ENCODE measurements at regions not wholly inside any gene's neighbourhood (a gene's known extent, or its start where the extent isn't known, plus 50 kb on each side); places are given as distances from the start of the nearest gene placed in this dataset.
A peak's percentile ranks its signal among the peaks of the same experiment; 100 is the strongest.

DNA sequence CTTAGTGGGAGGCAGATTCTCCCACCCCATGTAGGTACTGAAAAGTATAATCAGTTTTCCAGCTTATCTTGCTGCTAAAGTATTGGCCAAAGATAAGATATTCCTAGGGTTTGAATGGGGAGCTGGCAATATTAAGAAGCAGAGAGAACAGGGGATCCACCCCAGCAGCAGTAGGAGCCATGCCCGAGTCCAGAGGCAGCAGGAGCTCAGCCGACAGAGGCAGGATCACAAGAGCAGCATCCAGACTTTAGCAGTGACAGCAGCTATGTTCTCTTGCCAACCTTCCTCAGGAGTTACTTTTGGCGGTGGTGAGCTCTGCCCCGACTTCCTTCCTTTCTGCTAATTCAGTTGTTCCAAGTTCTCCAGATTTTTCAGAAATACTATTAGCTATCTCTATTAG is 224.5 kb downstream of the GADD45G start:
- Histone ChIP-seq H3K9me3 (ENCODE audit: control insufficient read depth in 4 of 4, insufficient read depth in 3 of 4, low read length in 3 of 4) (peaks cover 0 to 2% (median 0%) of the 10 kb centered on the region in 4 donors), H3K27ac (ENCODE audit: low read depth in 1 of 2, low read length in 1 of 2) (no peak overlapping the region), H3K36me3 (ENCODE audit: control insufficient read depth in 4 of 4, insufficient read depth in 4 of 4, low read length in 4 of 4) (no peaks in the 10 kb centered on the region), H3K4me1 (ENCODE audit: control insufficient read depth in 5 of 5, insufficient read depth in 5 of 5, low read length in 5 of 5) (no peaks in the 10 kb centered on the region), H3K9ac (ENCODE audit: insufficient read depth in 1 of 2, low read length in 2 of 2) (no peak overlapping the region), H3K27me3 (ENCODE audit: control insufficient read depth in 3 of 3, insufficient read depth in 3 of 3, low read length in 2 of 3) (no peaks in the 10 kb centered on the region), H3K4me3 (no peak overlapping the region)
- TF ChIP-seq, protein P1, sequence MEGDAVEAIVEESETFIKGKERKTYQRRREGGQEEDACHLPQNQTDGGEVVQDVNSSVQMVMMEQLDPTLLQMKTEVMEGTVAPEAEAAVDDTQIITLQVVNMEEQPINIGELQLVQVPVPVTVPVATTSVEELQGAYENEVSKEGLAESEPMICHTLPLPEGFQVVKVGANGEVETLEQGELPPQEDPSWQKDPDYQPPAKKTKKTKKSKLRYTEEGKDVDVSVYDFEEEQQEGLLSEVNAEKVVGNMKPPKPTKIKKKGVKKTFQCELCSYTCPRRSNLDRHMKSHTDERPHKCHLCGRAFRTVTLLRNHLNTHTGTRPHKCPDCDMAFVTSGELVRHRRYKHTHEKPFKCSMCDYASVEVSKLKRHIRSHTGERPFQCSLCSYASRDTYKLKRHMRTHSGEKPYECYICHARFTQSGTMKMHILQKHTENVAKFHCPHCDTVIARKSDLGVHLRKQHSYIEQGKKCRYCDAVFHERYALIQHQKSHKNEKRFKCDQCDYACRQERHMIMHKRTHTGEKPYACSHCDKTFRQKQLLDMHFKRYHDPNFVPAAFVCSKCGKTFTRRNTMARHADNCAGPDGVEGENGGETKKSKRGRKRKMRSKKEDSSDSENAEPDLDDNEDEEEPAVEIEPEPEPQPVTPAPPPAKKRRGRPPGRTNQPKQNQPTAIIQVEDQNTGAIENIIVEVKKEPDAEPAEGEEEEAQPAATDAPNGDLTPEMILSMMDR (IDR thresholded peaks at IDR 0.05; ENCODE audit: control extremely low read depth, extremely low read depth) = no peak
- 76 to 81% methylated on average over 4 of the region's 4 CpGs for WGBS, 2 donors
- no peak for DNase-seq
- no peak for ATAC-seq (ENCODE audit: insufficient read depth, low FRiP score)

DNA sequence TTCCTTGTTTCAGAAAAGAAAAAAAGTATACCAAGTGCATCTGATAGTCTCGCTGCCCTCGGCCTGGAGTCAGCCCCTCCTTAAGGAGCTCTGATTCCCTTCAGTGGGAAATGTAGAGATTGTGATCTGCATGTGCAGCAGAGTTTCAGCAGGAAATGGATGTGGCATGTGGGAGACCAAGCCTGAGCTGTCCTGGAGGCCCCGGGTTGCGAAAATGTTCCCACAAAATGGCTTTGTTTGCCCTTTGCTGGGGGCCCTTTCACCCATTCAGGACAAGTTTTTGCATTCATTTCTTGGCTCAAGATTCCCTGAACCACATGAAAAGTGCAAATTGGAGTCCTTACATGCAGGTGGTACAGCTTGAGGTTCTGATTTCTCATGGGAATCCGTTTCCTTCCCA is 230.9 kb downstream of the GADD45G start:
- TF ChIP-seq, protein P1 (IDR thresholded peaks at IDR 0.05; ENCODE audit: control extremely low read depth, extremely low read depth) = no peak
- WGBS, 2 donors = 28 to 51% methylated on average over 5 of the region's 5 CpGs
- DNase-seq = peak in 2 of 3 donors; percentile 26 to 44

GRCh38 chr9:89837162-89837933 is 232.5 kb downstream of the GADD45G start:
- Histone ChIP-seq H3K9ac (ENCODE audit: insufficient read depth in 1 of 2, low read length in 2 of 2) (no peak overlapping the region), H3K36me3 (ENCODE audit: control insufficient read depth in 4 of 4, insufficient read depth in 4 of 4, low read length in 4 of 4) (no peaks in the 10 kb centered on the region)

More for the DNA sequence above, 230.9 kb downstream of the GADD45G start:
- peaks cover 0 to 33% (median 13%) of the 10 kb centered on the region in 5 donors for H3K4me1 ChIP-seq (ENCODE audit: control insufficient read depth in 5 of 5, insufficient read depth in 5 of 5, low read length in 5 of 5)
- no peak overlapping the region for H3K4me3 ChIP-seq
- H3K36me3 ChIP-seq (ENCODE audit: control insufficient read depth in 4 of 4, insufficient read depth in 4 of 4, low read length in 4 of 4) = no peaks in the 10 kb centered on the region
- no peak overlapping the region for H3K9ac ChIP-seq (ENCODE audit: insufficient read depth in 1 of 2, low read length in 2 of 2)
- ATAC-seq (ENCODE audit: insufficient read depth, low FRiP score) = no peak
- no peaks in the 10 kb centered on the region for H3K27me3 ChIP-seq (ENCODE audit: control insufficient read depth in 3 of 3, insufficient read depth in 3 of 3, low read length in 2 of 3)
- H3K9me3 ChIP-seq (ENCODE audit: control insufficient read depth in 4 of 4, insufficient read depth in 3 of 4, low read length in 3 of 4) = no peaks in the 10 kb centered on the region
- H3K27ac ChIP-seq (ENCODE audit: low read depth in 1 of 2, low read length in 1 of 2) = no peak overlapping the region

More at GRCh38 chr9:89837162-89837933, 232.5 kb downstream of the GADD45G start:
- H3K27ac ChIP-seq (ENCODE audit: low read depth in 1 of 2, low read length in 1 of 2) = no peak overlapping the region
- no peaks in the 10 kb centered on the region for H3K9me3 ChIP-seq (ENCODE audit: control insufficient read depth in 4 of 4, insufficient read depth in 3 of 4, low read length in 3 of 4)
- no peaks in the 10 kb centered on the region for H3K27me3 ChIP-seq (ENCODE audit: control insufficient read depth in 3 of 3, insufficient read depth in 3 of 3, low read length in 2 of 3)
- TF ChIP-seq, protein P1 (IDR thresholded peaks at IDR 0.05; ENCODE audit: control extremely low read depth, extremely low read depth) = no peak
- peaks cover 0 to 33% (median 13%) of the 10 kb centered on the region in 5 donors for H3K4me1 ChIP-seq (ENCODE audit: control insufficient read depth in 5 of 5, insufficient read depth in 5 of 5, low read length in 5 of 5)
- DNase-seq (peak; percentile 59 to 90 (median 77)), ATAC-seq (ENCODE audit: insufficient read depth, low FRiP score) (peak; percentile 38)
- WGBS, 2 donors = 86 to 87% methylated on average over 11 of the region's 11 CpGs
- H3K4me3 ChIP-seq = no peak overlapping the region
